ENCODE measurements at regions not wholly inside any gene's neighbourhood (a gene's known extent, or its start where the extent isn't known, plus 50 kb on each side); places are given as distances from the start of the nearest gene placed in this dataset.

GRCh38 chr19:29287061-29287460 is 74.1 kb upstream of the UQCRFS1 start (continued):
- no peak for TF ChIP-seq SP1 (IDR thresholded peaks at IDR 0.05; ENCODE audit: low read depth, low read length)
- TF ChIP-seq RXRA (IDR thresholded peaks at IDR 0.05; ENCODE audit: insufficient read depth, low read depth, low read length): no peak
- TF ChIP-seq ATF2 (IDR thresholded peaks at IDR 0.05; ENCODE audit: low read length): no peak
- no peak for TF ChIP-seq FOSL1 (IDR thresholded peaks at IDR 0.05; ENCODE audit: insufficient read depth, low read depth, low read length)
- TF ChIP-seq YY1 (IDR thresholded peaks at IDR 0.05; ENCODE audit: low read depth, low read length): no peak
- no peak for TF ChIP-seq SIN3A (conservative IDR thresholded peaks at IDR 0.05 in 1 of 2, IDR thresholded peaks at IDR 0.05 in 1 of 2; ENCODE audit: low read depth in 1 of 2, low read length in 2 of 2)
- no peak for TF ChIP-seq KDM5A (IDR thresholded peaks at IDR 0.05; ENCODE audit: low read length)
